GM12873 (cell line): ENCODE measurements at regions not wholly inside any gene's neighbourhood (a gene's known extent, or its start where the extent isn't known, plus 50 kb on each side); places are given as distances from the start of the nearest gene placed in this dataset.

Experiments
- CTCF ChIP-seq: IDR thresholded peaks from 2 replicates; pipeline ENCODE4 v1.5.1; 2012; ENCODE audit warnings: low read depth, mild to moderate bottlenecking, moderate library complexity, low read length, control low read depth; ENCODE audit not compliant: insufficient read depth; ENCODE audit errors: missing control alignments

DNA sequence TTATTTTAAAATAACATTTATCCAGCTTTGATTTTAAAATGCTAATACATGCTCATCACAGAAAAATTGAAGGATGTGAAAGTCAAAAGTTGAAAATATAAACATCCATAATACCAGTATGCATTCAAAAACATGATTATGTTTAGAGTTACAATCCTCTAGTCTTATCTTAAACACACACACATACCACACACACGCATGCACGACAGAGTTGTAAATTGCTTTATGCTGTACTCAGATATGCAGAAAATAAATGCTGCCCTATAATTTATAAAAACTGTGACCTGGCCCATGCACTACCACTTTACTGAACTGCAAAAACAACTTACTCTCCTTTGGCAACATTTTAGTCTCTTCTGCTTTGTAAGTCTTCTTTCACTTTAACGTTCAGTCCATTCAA is 793.0 kb upstream of the FANCL start:
- TF ChIP-seq CTCF, result no peak

GRCh38 chr2:59033661-59034060 is 792.5 kb upstream of the FANCL start:
- no peak for TF ChIP-seq CTCF

DNA sequence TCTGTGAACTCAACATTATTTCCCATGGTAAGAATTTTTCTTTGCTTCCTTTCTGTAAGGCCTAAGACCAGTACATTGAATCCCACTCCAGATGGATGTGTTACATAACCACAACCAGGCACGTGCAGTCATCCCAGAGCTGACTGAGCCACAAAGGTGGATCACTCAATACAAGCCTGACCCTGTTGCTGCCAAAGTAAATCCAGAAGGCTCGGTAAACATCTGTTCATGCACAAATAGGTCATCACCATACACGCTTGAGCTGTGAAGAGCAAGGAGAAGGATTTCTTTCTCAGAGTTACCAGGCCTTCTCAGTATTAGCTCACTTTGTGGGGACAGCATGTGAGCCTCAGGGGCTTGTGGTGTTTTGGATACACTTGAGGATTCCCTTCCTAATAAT is 791.4 kb upstream of the FANCL start:
- no peak for TF ChIP-seq CTCF

GRCh38 chr2:59029058-59029457 is 787.9 kb upstream of the FANCL start:
- no peak for TF ChIP-seq CTCF

GRCh38 chr2:59027320-59027719 is 786.2 kb upstream of the FANCL start:
- no peak for TF ChIP-seq CTCF

- peak; percentile 94 for TF ChIP-seq CTCF
Observed at GRCh38 chr2:59025157-59025757, 784.1 kb upstream of the FANCL start.

DNA sequence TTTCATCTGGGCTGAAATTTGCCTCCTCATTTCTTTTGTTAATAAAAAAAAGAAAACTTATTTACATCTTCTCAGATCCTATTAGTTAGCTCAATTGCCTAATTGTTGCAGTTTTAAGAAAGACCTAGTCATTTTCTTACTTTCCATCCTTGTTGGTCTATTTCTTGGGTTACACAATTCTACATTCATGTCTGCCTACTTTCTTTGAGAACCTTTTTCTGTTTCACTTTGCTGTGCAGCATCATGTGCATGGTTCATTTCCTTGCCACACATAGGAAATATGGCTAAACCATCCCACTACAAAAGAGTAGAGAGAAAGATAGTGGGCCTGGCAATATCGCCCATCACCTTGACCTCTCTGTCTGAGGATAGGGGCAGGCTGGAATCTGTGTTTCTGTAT is 780.7 kb upstream of the FANCL start:
- no peak for TF ChIP-seq CTCF

DNA sequence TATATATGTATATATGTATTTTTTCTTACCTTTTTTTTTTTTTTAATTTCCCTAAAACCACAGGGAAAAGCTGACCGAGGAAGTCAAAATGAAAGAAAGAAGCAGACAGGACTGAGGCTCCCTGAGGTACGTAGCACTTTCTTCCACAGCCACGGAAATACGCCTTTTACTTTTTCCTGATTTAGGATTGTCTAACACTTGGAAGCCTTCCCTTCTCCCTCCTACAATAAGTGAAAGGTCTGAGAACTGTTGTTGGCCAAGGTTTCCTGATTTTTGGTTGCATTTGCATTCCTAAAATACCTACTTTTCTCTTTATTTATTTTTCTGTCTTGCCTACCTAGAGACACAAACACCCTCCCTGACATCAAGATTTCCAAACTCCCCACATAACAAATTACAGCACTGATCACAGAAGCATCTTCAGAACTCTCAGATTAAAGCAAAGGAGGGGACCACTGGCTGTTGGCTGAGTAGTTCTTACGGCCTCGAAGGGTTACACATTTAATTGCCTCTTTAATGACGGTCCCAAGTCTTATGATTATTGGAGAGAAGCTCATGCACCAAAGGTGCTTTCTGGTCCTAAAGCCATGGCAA is 778.5 kb upstream of the FANCL start:
- TF ChIP-seq CTCF, result no peak
